ENCODE measurements at regions not wholly inside any gene's neighbourhood (a gene's known extent, or its start where the extent isn't known, plus 50 kb on each side); places are given as distances from the start of the nearest gene placed in this dataset.

DNA sequence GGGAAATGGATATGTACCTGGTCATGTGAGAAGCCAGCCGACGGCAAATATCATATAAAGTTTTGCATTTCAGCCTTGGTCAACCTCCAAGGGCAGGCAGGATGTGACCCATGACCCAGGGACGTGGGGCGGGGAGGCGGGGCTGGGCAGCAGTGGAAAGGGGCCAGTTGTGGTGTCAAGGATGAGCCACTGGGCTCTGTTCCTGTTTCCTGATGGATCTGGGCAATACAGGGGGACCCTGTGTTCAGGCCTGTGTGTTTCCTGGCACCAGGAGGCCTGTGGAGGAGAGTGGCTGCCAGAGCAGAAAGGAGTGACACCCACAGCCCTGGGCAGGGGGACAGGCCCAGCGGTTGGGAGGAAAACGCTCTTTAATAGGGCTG is 106.9 kb downstream of the GATA6 start:
- Histone ChIP-seq H3K36me3 (no peaks in the 10 kb centered on the region), H3K9me3 (no peaks in the 10 kb centered on the region), H3K27ac (no peak overlapping the region), H3K4me1 (no peaks in the 10 kb centered on the region), H3K27me3 (no peaks in the 10 kb centered on the region), H3K4me3 (no peak overlapping the region)
- no peak for TF ChIP-seq CTCF (IDR thresholded peaks at IDR 0.05)
- no peak for DNase-seq (ENCODE audit: low spot score in 2 of 2)
- intact Hi-C loops (cut with DNase I), result no loop called here

DNA sequence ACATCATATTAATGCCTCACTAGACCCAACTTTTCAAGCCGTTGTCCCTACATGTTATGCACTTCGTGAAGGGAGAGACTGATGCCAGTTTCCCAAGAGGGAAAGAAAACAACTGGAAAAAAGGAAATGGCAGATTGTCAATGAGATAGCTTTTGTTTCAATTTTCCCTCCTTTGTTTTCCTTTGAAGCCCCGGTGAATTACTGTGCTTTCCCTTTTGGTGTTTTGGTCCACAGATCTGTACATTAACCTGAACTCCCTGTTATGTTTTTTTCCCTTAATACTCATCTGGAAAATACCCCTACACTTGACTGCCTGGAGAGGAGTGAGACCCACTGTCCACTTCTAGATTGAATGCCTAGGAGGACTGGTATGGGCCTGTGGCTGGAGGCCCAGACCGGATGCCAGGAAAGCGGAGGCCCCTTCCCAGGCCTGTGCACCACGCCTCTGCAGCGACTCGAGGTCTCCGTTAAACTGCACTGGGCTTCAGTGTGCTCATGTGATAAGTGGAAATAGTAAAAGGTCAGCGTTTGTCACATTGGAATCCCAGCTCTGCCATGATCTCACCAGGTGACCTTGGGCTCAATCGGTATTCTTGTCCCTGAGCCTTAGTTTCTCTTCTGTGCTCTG is 106.4 kb downstream of the GATA6 start:
- intact Hi-C loops (cut with DNase I), result no loop called here
- Histone ChIP-seq H3K36me3 (no peaks in the 10 kb centered on the region), H3K27me3 (no peaks in the 10 kb centered on the region), H3K9me3 (no peaks in the 10 kb centered on the region), H3K4me1 (no peaks in the 10 kb centered on the region), H3K27ac (no peak overlapping the region), H3K4me3 (no peak overlapping the region)
- TF ChIP-seq CTCF (IDR thresholded peaks at IDR 0.05), result no peak
- DNase-seq (ENCODE audit: low spot score in 2 of 2), result no peak

- no peak for TF ChIP-seq CTCF (IDR thresholded peaks at IDR 0.05)
- Histone ChIP-seq H3K4me3 (no peak overlapping the region), H3K9me3 (no peaks in the 10 kb centered on the region), H3K27me3 (no peaks in the 10 kb centered on the region), H3K4me1 (no peaks in the 10 kb centered on the region), H3K27ac (no peak overlapping the region), H3K36me3 (no peaks in the 10 kb centered on the region)
- no peak for DNase-seq (ENCODE audit: low spot score in 2 of 2)
- intact Hi-C loops (cut with DNase I), result no loop called here
These were observed 104.0 kb downstream of the GATA6 start for GRCh38 chr18:22273101-22274039.

DNA sequence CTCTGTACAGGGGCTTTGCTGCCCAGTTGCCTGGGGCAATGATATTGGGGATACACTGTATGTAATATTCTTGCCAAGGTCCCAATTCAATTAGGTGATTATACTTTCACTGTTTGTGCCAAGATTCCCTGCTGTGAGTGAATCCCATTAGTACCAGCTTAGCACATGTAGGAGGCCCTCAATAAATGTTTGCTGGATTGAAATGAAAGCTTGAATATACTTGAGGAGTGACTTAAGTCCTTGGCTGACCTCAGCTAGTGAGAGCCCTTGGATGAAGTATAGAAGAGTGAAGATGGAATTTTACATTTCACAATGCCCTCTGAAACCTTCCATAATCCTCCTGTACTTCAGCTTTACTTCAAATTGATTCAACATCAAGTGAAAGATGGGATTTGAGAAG is 102.9 kb downstream of the GATA6 start:
- no peak for DNase-seq (ENCODE audit: low spot score in 2 of 2)
- H3K4me1 ChIP-seq, result no peaks in the 10 kb centered on the region
- no peak overlapping the region for H3K27ac ChIP-seq
- intact Hi-C loops (cut with DNase I), result no loop called here
- no peak overlapping the region for H3K4me3 ChIP-seq
- no peaks in the 10 kb centered on the region for H3K27me3 ChIP-seq
- H3K36me3 ChIP-seq, result no peaks in the 10 kb centered on the region
- no peaks in the 10 kb centered on the region for H3K9me3 ChIP-seq
- TF ChIP-seq CTCF (IDR thresholded peaks at IDR 0.05), result no peak

- intact Hi-C loops (cut with DNase I), result no loop called here
- Histone ChIP-seq H3K36me3 (no peaks in the 10 kb centered on the region), H3K27ac (no peak overlapping the region), H3K27me3 (no peaks in the 10 kb centered on the region), H3K4me1 (no peaks in the 10 kb centered on the region), H3K9me3 (no peaks in the 10 kb centered on the region), H3K4me3 (no peak overlapping the region)
- TF ChIP-seq CTCF (IDR thresholded peaks at IDR 0.05), result no peak
- no peak for DNase-seq (ENCODE audit: low spot score in 2 of 2)
These were observed 101.6 kb downstream of the GATA6 start for GRCh38 chr18:22271030-22271429.

Measured in ascending aorta (tissue), 2 donors.